Adrenal gland (tissue), 9 donors: ENCODE measurements at regions not wholly inside any gene's neighbourhood (a gene's known extent, or its start where the extent isn't known, plus 50 kb on each side); places are given as distances from the start of the nearest gene placed in this dataset.

Experiments used
- DNase-seq, 7 donors: peaks; one replicate each; pipeline ENCODE4 v3.0.0-alpha.2; 2019 to 2020
- H3K27ac ChIP-seq, 5 donors: fragments of 200-600 bp; sonication (generic) in 4 of 5; 1 replicate in 3 of 5; 2 replicates in 2 of 5; pipeline versions ENCODE4 v1.5.1 to v1.8.0; 2016 to 2020; ENCODE audit warnings: mild to moderate bottlenecking in 1 of 5
- H3K27me3 ChIP-seq: fragments of 200-600 bp; 2 replicates; pipeline ENCODE4 v1.8.0; 2021
- H3K36me3 ChIP-seq, 2 donors: fragments of 200-600 bp; replicated peaks in 1 of 2; 1 replicate in 1 of 2; 2 replicates in 1 of 2; pipeline versions ENCODE4 v1.5.1 to v1.8.0; 2018 to 2022
- H3K4me1 ChIP-seq, 2 donors: fragments of 200-600 bp; replicated peaks in 1 of 2; 1 replicate in 1 of 2; 2 replicates in 1 of 2; pipeline versions ENCODE4 v1.5.1 to v1.8.0; 2018 to 2021
- H3K4me3 ChIP-seq, 4 donors: fragments of 200-600 bp; sonication (generic) in 3 of 4; one replicate each; pipeline ENCODE4 v1.5.1; 2016 to 2018
- H3K9me3 ChIP-seq, 3 donors: fragments of 200-600 bp; sonication (generic) in 1 of 3; replicated peaks in 1 of 3; 1 replicate in 2 of 3; 2 replicates in 1 of 3; pipeline versions ENCODE4 v1.5.1 to v1.8.0; 2016 to 2021
- POLR2A ChIP-seq, 2 donors: fragments of 450-650 bp; IDR thresholded peaks; one replicate each; pipeline ENCODE4 v1.6.1; 2017; ENCODE audit warnings: antibody characterized with exemption in 2 of 2, mild to moderate bottlenecking in 2 of 2, moderate library complexity in 1 of 2
- WGBS, 4 donors: extraction: QIAGEN DNeasy Blood & Tissue Kit in 2 of 4; methylation state at CpG; one replicate each; pipeline versions ENCODE4 v1.1.5 to v1.1.7; 2013 to 2017; 5-methylcytosine and 5-hydroxymethylcytosine counted together
- intact Hi-C, 2 donors: fragments of 100-400 bp; cut with DNase I; formaldehyde crosslinking; loops; one replicate each; pipeline versions ENCODE4 v1.14.1 to v1.15.0; 2022 to 2023
- TF ChIP-seq, protein P1 (sequence below), 6 experiments: fragments of 450-650 bp in 4 of 6; fragments of 200-600 bp in 2 of 6; sonication (generic) in 1 of 6; IDR thresholded peaks; 1 replicate in 5 of 6; 2 replicates in 1 of 6; pipeline versions ENCODE4 v1.5.1 to v1.8.0; 2016 to 2021; ENCODE audit warnings: antibody characterized with exemption in 6 of 6, mild to moderate bottlenecking in 2 of 6, moderate library complexity in 1 of 6
- donor health status: healthy with polysubstance abuse.
- donor health status: Bipolar disorder and iron deficiency.
- donor health status: DM: yes; HTN: yes; CAD: no.
- donor health status: DM: no; HTN: no; CAD: no.
- donor health status: DM: no; HTN: no; CAD: no.

GRCh38 chr4:16293210-16293838 lies 67.1 kb upstream of the TAPT1 start:
- no peak for DNase-seq
- Histone ChIP-seq H3K9me3 (peaks cover 0 to 7% (median 0%) of the 10 kb centered on the region in 3 donors), H3K27me3 (no peaks in the 10 kb centered on the region), H3K4me1 (peaks cover 7 to 15% of the 10 kb centered on the region in 2 donors), H3K4me3 (no peak overlapping the region), H3K36me3 (no peaks in the 10 kb centered on the region), H3K27ac (no peak overlapping the region)
- 95 to 99% (median 98%) methylated on average over 2 of the region's 2 CpGs for WGBS, 4 donors
- intact Hi-C loops = no loop called here
- no peak for TF ChIP-seq POLR2A (IDR thresholded peaks at IDR 0.05)
- TF ChIP-seq, protein P1, sequence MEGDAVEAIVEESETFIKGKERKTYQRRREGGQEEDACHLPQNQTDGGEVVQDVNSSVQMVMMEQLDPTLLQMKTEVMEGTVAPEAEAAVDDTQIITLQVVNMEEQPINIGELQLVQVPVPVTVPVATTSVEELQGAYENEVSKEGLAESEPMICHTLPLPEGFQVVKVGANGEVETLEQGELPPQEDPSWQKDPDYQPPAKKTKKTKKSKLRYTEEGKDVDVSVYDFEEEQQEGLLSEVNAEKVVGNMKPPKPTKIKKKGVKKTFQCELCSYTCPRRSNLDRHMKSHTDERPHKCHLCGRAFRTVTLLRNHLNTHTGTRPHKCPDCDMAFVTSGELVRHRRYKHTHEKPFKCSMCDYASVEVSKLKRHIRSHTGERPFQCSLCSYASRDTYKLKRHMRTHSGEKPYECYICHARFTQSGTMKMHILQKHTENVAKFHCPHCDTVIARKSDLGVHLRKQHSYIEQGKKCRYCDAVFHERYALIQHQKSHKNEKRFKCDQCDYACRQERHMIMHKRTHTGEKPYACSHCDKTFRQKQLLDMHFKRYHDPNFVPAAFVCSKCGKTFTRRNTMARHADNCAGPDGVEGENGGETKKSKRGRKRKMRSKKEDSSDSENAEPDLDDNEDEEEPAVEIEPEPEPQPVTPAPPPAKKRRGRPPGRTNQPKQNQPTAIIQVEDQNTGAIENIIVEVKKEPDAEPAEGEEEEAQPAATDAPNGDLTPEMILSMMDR (IDR thresholded peaks at IDR 0.05) = no peak

- TF ChIP-seq, protein P1 (IDR thresholded peaks at IDR 0.05) = no peak
- TF ChIP-seq POLR2A (IDR thresholded peaks at IDR 0.05) = no peak
- Histone ChIP-seq H3K9me3 (peaks cover 0 to 7% (median 0%) of the 10 kb centered on the region in 3 donors), H3K4me3 (no peak overlapping the region), H3K27me3 (no peaks in the 10 kb centered on the region), H3K4me1 (peaks cover 7 to 15% of the 10 kb centered on the region in 2 donors), H3K36me3 (no peaks in the 10 kb centered on the region), H3K27ac (no peak overlapping the region)
- 83 to 90% (median 88%) methylated on average over 7 of the region's 7 CpGs for WGBS, 4 donors
- intact Hi-C loops = no loop called here
- DNase-seq = no peak
Observed at GRCh38 chr4:16292585-16292984, 66.3 kb upstream of the TAPT1 start.

DNA sequence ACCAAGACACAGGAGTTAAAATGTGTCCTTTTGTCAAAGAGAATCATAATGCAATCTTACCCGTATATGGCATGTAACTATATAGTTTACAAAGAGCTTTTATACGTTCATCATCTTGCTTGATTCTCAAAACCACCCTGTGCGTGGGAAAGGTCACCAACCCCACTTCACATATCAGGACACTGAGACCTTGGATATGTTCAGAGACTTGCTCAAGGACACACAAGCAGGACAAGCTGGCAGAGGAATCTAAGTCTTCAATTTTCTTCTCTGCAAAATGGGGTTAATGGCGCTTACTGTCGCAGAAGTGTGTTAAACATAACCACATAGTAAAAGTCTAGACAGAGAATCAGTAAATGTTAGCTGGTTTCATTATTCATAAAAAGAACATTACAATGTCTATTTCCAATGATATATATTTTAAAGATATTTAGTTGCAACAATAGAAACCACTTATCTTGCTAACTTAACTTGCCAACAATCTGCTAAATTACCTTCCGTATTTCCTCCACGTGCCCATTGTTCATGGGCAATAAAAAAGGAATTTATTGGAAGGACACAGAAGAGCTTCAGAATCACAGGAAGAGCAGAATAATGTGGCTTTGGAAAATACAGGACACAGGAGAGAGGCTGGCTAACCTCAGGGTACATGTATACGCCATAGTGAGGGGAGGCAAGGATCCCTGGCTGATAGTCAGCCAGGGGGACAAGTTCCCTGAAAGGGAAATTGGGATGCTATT lies 64.6 kb upstream of the TAPT1 start:
- no peak for TF ChIP-seq POLR2A (IDR thresholded peaks at IDR 0.05)
- TF ChIP-seq, protein P1 (IDR thresholded peaks at IDR 0.05) = no peak
- WGBS, 4 donors = 34 to 44% (median 38%) methylated on average over 8 of the region's 8 CpGs
- intact Hi-C loops = no loop called here

GRCh38 chr4:16289897-16290554 lies 63.8 kb upstream of the TAPT1 start:
- Histone ChIP-seq H3K27ac (no peak overlapping the region), H3K27me3 (no peaks in the 10 kb centered on the region), H3K4me3 (peak overlapping the region in 1 of 4 donors; percentile 9), H3K4me1 (peaks cover 7 to 15% of the 10 kb centered on the region in 2 donors), H3K9me3 (no peaks in the 10 kb centered on the region), H3K36me3 (no peaks in the 10 kb centered on the region)
- intact Hi-C loops = loop anchor here (5.0 to 10.0 kb wide), 2 partner anchors 152 to 155 kb away; no protein-coding TSS in a partner anchor
- TF ChIP-seq POLR2A (IDR thresholded peaks at IDR 0.05) = no peak
- TF ChIP-seq, protein P1 (IDR thresholded peaks at IDR 0.05) = peak; percentile 47 to 74 (median 62)
- no peak for DNase-seq
- WGBS, 4 donors = 1 to 3% (median 1%) methylated on average over 4 of the region's 4 CpGs

More for the DNA sequence above, 64.6 kb upstream of the TAPT1 start:
- peaks cover 7 to 15% of the 10 kb centered on the region in 2 donors for H3K4me1 ChIP-seq
- peak overlapping the region in 1 of 4 donors; percentile 9 for H3K4me3 ChIP-seq
- H3K9me3 ChIP-seq = no peaks in the 10 kb centered on the region
- no peak for DNase-seq
- no peaks in the 10 kb centered on the region for H3K36me3 ChIP-seq
- H3K27me3 ChIP-seq = no peaks in the 10 kb centered on the region
- no peak overlapping the region for H3K27ac ChIP-seq
